ENCODE measurements at regions not wholly inside any gene's neighbourhood (a gene's known extent, or its start where the extent isn't known, plus 50 kb on each side); places are given as distances from the start of the nearest gene placed in this dataset.

- Histone ChIP-seq H3K27me3 (ENCODE audit: control insufficient read depth in 2 of 2, insufficient read depth in 2 of 2, low read length in 2 of 2) (no peaks in the 10 kb centered on the region), H3K9me3 (replicated peaks in 1 of 2; ENCODE audit: control insufficient read depth in 1 of 2, insufficient read depth in 1 of 2, low read length in 2 of 2) (no peaks in the 10 kb centered on the region), H3K27ac (ENCODE audit: low read depth in 1 of 2, low read length in 2 of 2) (no peak overlapping the region), H3K9ac (ENCODE audit: insufficient read depth, low read length, poor library complexity, severe bottlenecking) (no peak overlapping the region), H3K79me2 (ENCODE audit: insufficient read depth, low read length) (no peaks in the 10 kb centered on the region), H3K4me1 (ENCODE audit: control insufficient read depth in 1 of 2, insufficient read depth in 2 of 2, low read length in 2 of 2) (no peaks in the 10 kb centered on the region), H4K20me1 (ENCODE audit: insufficient read depth, low read length) (no peaks in the 10 kb centered on the region), H2AFZ (ENCODE audit: insufficient read depth, low read depth, low read length, poor library complexity, severe bottlenecking) (no peak overlapping the region), H3K36me3 (replicated peaks in 1 of 2; ENCODE audit: control insufficient read depth in 1 of 2, insufficient read depth in 2 of 2, low read length in 2 of 2) (no peaks in the 10 kb centered on the region), H3K4me3 (replicated peaks in 1 of 3; ENCODE audit: low read depth in 2 of 3, low read length in 3 of 3) (no peak overlapping the region), H3K4me2 (replicated peaks; ENCODE audit: extremely low read depth, low read length, poor library complexity, severe bottlenecking) (no peak overlapping the region)
- 81% methylated on average over 5 of the region's 6 CpGs for WGBS (ENCODE audit: insufficient coverage)
- H3K4me3 Mint-ChIP-seq, result no peak overlapping the region
- no peak for DNase-seq
- no peaks in the 10 kb centered on the region for H3K4me1 Mint-ChIP-seq
- H3K36me3 Mint-ChIP-seq, result no peaks in the 10 kb centered on the region
- no peak for TF ChIP-seq CTCF (IDR thresholded peaks at IDR 0.05)
- no peak overlapping the region for H3K27ac Mint-ChIP-seq
- peaks cover 0 to 4% (median 0%) of the 10 kb centered on the region in 7 donors for H3K9me3 Mint-ChIP-seq
- intact Hi-C loops (cut with micrococcal nuclease), result no loop called here
- peaks cover 1 to 3% (median 2%) of the 10 kb centered on the region in 3 donors for H3K27me3 Mint-ChIP-seq (ENCODE audit: low read depth in 3 of 3)
Observed at GRCh38 chr11:8745431-8746253, 63.0 kb downstream of the RPL27A start.

- no peak overlapping the region for H3K27ac Mint-ChIP-seq
- no peak overlapping the region for H3K4me3 Mint-ChIP-seq
Observed at GRCh38 chr11:8746331-8746974, 63.9 kb downstream of the RPL27A start.

More at GRCh38 chr11:8746331-8746974, 63.9 kb downstream of the RPL27A start:
- Mint-ChIP-seq H3K36me3 (no peaks in the 10 kb centered on the region), H3K27me3 (ENCODE audit: low read depth in 3 of 3) (peaks cover 2 to 3% (median 2%) of the 10 kb centered on the region in 3 donors), H3K4me1 (no peaks in the 10 kb centered on the region), H3K9me3 (peaks cover 0 to 10% (median 5%) of the 10 kb centered on the region in 7 donors)
- intact Hi-C loops (cut with micrococcal nuclease), result no loop called here
- H3K4me1 ChIP-seq (ENCODE audit: control insufficient read depth in 1 of 2, insufficient read depth in 2 of 2, low read length in 2 of 2), result no peaks in the 10 kb centered on the region
- H2AFZ ChIP-seq (ENCODE audit: insufficient read depth, low read depth, low read length, poor library complexity, severe bottlenecking), result no peak overlapping the region
- no peak overlapping the region for H3K27ac ChIP-seq (ENCODE audit: low read depth in 1 of 2, low read length in 2 of 2)
- no peak overlapping the region for H3K9ac ChIP-seq (ENCODE audit: insufficient read depth, low read length, poor library complexity, severe bottlenecking)
- DNase-seq, result no peak
- H3K79me2 ChIP-seq (ENCODE audit: insufficient read depth, low read length), result no peaks in the 10 kb centered on the region
- no peak overlapping the region for H3K4me3 ChIP-seq (replicated peaks in 1 of 3; ENCODE audit: low read depth in 2 of 3, low read length in 3 of 3)
- no CpG with 5 or more reads among the region's 2 CpGs for WGBS (ENCODE audit: insufficient coverage)
- no peaks in the 10 kb centered on the region for H4K20me1 ChIP-seq (ENCODE audit: insufficient read depth, low read length)
- no peak for TF ChIP-seq CTCF (IDR thresholded peaks at IDR 0.05)
- H3K36me3 ChIP-seq (replicated peaks in 1 of 2; ENCODE audit: control insufficient read depth in 1 of 2, insufficient read depth in 2 of 2, low read length in 2 of 2), result no peaks in the 10 kb centered on the region
- H3K4me2 ChIP-seq (replicated peaks; ENCODE audit: extremely low read depth, low read length, poor library complexity, severe bottlenecking), result no peak overlapping the region
- H3K27me3 ChIP-seq (ENCODE audit: control insufficient read depth in 2 of 2, insufficient read depth in 2 of 2, low read length in 2 of 2), result no peaks in the 10 kb centered on the region
- no peaks in the 10 kb centered on the region for H3K9me3 ChIP-seq (replicated peaks in 1 of 2; ENCODE audit: control insufficient read depth in 1 of 2, insufficient read depth in 1 of 2, low read length in 2 of 2)

Data from CD14-positive monocyte (primary cell).